CMK (cell line): ENCODE measurements at regions not wholly inside any gene's neighbourhood (a gene's known extent, or its start where the extent isn't known, plus 50 kb on each side); places are given as distances from the start of the nearest gene placed in this dataset.

Experiments used
- DNase-seq: peaks from one replicate; pipeline ENCODE4 v3.0.0-alpha.2; 2010; ENCODE audit warnings: low read depth

GRCh38 chr15:66615846-66616245, 50.0 kb upstream of the LCTL start:
- DNase-seq, result no peak

GRCh38 chr15:66617137-66618090, 51.6 kb upstream of the LCTL start:
- DNase-seq, result no peak

GRCh38 chr15:66619152-66619903, 53.5 kb upstream of the LCTL start:
- no peak for DNase-seq

- no peak for DNase-seq
These were observed 54.5 kb upstream of the LCTL start for GRCh38 chr15:66620341-66620740.

GRCh38 chr15:66620744-66621344, 55.0 kb upstream of the LCTL start:
- no peak for DNase-seq

- DNase-seq, result no peak
These were observed 56.0 kb upstream of the LCTL start for GRCh38 chr15:66621491-66622467.

GRCh38 chr15:66622591-66623022, 56.8 kb upstream of the LCTL start:
- DNase-seq, result no peak

GRCh38 chr15:66623801-66624453, 58.1 kb upstream of the LCTL start:
- DNase-seq, result no peak

- no peak for DNase-seq
These were observed 59.7 kb upstream of the LCTL start for GRCh38 chr15:66625531-66625930.

GRCh38 chr15:66625974-66626373, 60.2 kb upstream of the LCTL start:
- DNase-seq, result no peak

- DNase-seq, result peak; percentile 85
These were observed 63.4 kb upstream of the LCTL start for GRCh38 chr15:66628976-66629723.

GRCh38 chr15:66629817-66630576, 64.2 kb upstream of the LCTL start:
- DNase-seq, result no peak

GRCh38 chr15:66630801-66631351, 65.1 kb upstream of the LCTL start:
- peak; percentile 90 for DNase-seq

- no peak for DNase-seq
These were observed 65.9 kb upstream of the LCTL start for GRCh38 chr15:66631616-66632263.

- DNase-seq, result no peak
These were observed 67.5 kb upstream of the LCTL start for GRCh38 chr15:66633041-66633937.

- DNase-seq, result no peak
These were observed 68.1 kb upstream of the LCTL start for GRCh38 chr15:66633938-66634250.

- no peak for DNase-seq
These were observed 67.5 kb upstream of the SMAD6 start for GRCh38 chr15:66634540-66634939.

GRCh38 chr15:66635006-66635405, 67.0 kb upstream of the SMAD6 start:
- no peak for DNase-seq
